Endodermal cell (in vitro differentiated cells): ENCODE measurements at regions not wholly inside any gene's neighbourhood (a gene's known extent, or its start where the extent isn't known, plus 50 kb on each side); places are given as distances from the start of the nearest gene placed in this dataset.

Experiments
- DNase-seq: peaks from one replicate; pipeline ENCODE4 v3.0.0-alpha.2; 2017
- H3K27ac ChIP-seq: 2 replicates; pipeline ENCODE4 v1.5.1; 2013; ENCODE audit warnings: mild to moderate bottlenecking, low read depth, low read length, moderate library complexity
- H3K27me3 ChIP-seq: 2 replicates; pipeline ENCODE4 v1.6.1; 2013; ENCODE audit warnings: mild to moderate bottlenecking, low read length, moderate library complexity; ENCODE audit not compliant: insufficient read depth, control insufficient read depth, poor library complexity, severe bottlenecking
- H3K36me3 ChIP-seq: 2 replicates; pipeline ENCODE4 v1.7.0; 2013; ENCODE audit warnings: mild to moderate bottlenecking, low read length, moderate library complexity; ENCODE audit not compliant: control insufficient read depth, insufficient read depth
- H3K4me1 ChIP-seq: one replicate; pipeline ENCODE4 v1.7.0; 2013; ENCODE audit warnings: low read length; ENCODE audit not compliant: control insufficient read depth, insufficient read depth
- H3K4me3 ChIP-seq: 2 replicates; pipeline ENCODE4 v1.5.1; 2013; ENCODE audit warnings: mild to moderate bottlenecking, low read length, moderate library complexity
- H3K9ac ChIP-seq: 2 replicates; pipeline ENCODE4 v1.6.1; 2013; ENCODE audit warnings: mild to moderate bottlenecking, low read length, moderate library complexity; ENCODE audit not compliant: poor library complexity, severe bottlenecking; ENCODE audit errors: extremely low read depth
- H3K9me3 ChIP-seq: 2 replicates; pipeline ENCODE4 v1.6.1; 2013; ENCODE audit warnings: mild to moderate bottlenecking, low read length, moderate library complexity; ENCODE audit not compliant: control insufficient read depth
- H3K27ac Mint-ChIP-seq: 2 replicates; pipeline ENCODE4 v1.8.0; 2020; ENCODE audit warnings: mixed read lengths
- H3K27me3 Mint-ChIP-seq: 2 replicates; pipeline ENCODE4 v1.8.0; 2021; ENCODE audit warnings: mild to moderate bottlenecking, mixed read lengths; ENCODE audit not compliant: insufficient read depth
- H3K36me3 Mint-ChIP-seq: 2 replicates; pipeline ENCODE4 v1.8.0; 2020; ENCODE audit warnings: low read depth, mixed read lengths
- H3K4me1 Mint-ChIP-seq: 2 replicates; pipeline ENCODE4 v1.8.0; 2020; ENCODE audit warnings: mixed read lengths
- H3K4me3 Mint-ChIP-seq: 2 replicates; pipeline ENCODE4 v1.8.0; 2020; ENCODE audit warnings: mild to moderate bottlenecking, moderate library complexity, mixed read lengths
- H3K9me3 Mint-ChIP-seq: 2 replicates; pipeline ENCODE4 v1.8.0; 2020; ENCODE audit warnings: mild to moderate bottlenecking, mixed read lengths
- CTCF ChIP-seq: fragments of 200-600 bp; sonication (generic); conservative IDR thresholded peaks from 2 replicates; pipeline ENCODE4 v1.5.0; 2021; ENCODE audit warnings: antibody characterized with exemption, mild to moderate bottlenecking
- WGBS, 2 experiments: methylation state at CpG; one replicate each; pipeline versions ENCODE4 v1.1.5 to v1.1.7; 2013; ENCODE audit warnings: missing lambda C conversion rate in 2 of 2, mixed read lengths in 1 of 2; ENCODE audit not compliant: insufficient coverage in 1 of 2, insufficient read length in 1 of 2; 5-methylcytosine and 5-hydroxymethylcytosine counted together

- Mint-ChIP-seq H3K4me3 (no peak overlapping the region), H3K4me1 (no peaks in the 10 kb centered on the region), H3K27ac (no peak overlapping the region), H3K9me3 (peaks cover 3% of the 10 kb centered on the region), H3K36me3 (no peaks in the 10 kb centered on the region), H3K27me3 (no peaks in the 10 kb centered on the region)
- Histone ChIP-seq H3K4me1 (no peaks in the 10 kb centered on the region), H3K27me3 (no peaks in the 10 kb centered on the region), H3K9ac (no peak overlapping the region), H3K36me3 (no peaks in the 10 kb centered on the region), H3K27ac (no peak overlapping the region), H3K4me3 (no peak overlapping the region), H3K9me3 (no peaks in the 10 kb centered on the region)
- DNase-seq, result no peak
- 88 to 93% methylated on average over 3 to 7 of the region's 7 CpGs for WGBS, 2 experiments
- TF ChIP-seq CTCF, result no peak
These were observed 659.8 kb downstream of the TLE4 start for GRCh38 chr9:80231318-80232236.

GRCh38 chr9:80223897-80224296, 652.1 kb downstream of the TLE4 start:
- Mint-ChIP-seq H3K27ac (no peak overlapping the region), H3K36me3 (no peaks in the 10 kb centered on the region), H3K27me3 (no peaks in the 10 kb centered on the region), H3K9me3 (peaks cover 8% of the 10 kb centered on the region), H3K4me1 (no peaks in the 10 kb centered on the region), H3K4me3 (no peak overlapping the region)
- no peaks in the 10 kb centered on the region for H3K27me3 ChIP-seq
- no peaks in the 10 kb centered on the region for H3K4me1 ChIP-seq
- no peaks in the 10 kb centered on the region for H3K36me3 ChIP-seq
- 96 to 100% methylated on average over 1 of the region's 1 CpG for WGBS, 2 experiments
- TF ChIP-seq CTCF, result no peak
- H3K9me3 ChIP-seq, result no peaks in the 10 kb centered on the region
- H3K4me3 ChIP-seq, result no peak overlapping the region
- no peak for DNase-seq
- H3K27ac ChIP-seq, result no peak overlapping the region
- no peak overlapping the region for H3K9ac ChIP-seq

- no peak for DNase-seq
- 88 to 100% methylated on average over 1 to 2 of the region's 3 CpGs for WGBS, 2 experiments
- Histone ChIP-seq H3K36me3 (no peaks in the 10 kb centered on the region), H3K9me3 (no peaks in the 10 kb centered on the region), H3K4me1 (no peaks in the 10 kb centered on the region), H3K27ac (no peak overlapping the region), H3K9ac (no peak overlapping the region), H3K4me3 (no peak overlapping the region), H3K27me3 (no peaks in the 10 kb centered on the region)
- TF ChIP-seq CTCF, result no peak
- no peaks in the 10 kb centered on the region for H3K27me3 Mint-ChIP-seq
- no peak overlapping the region for H3K27ac Mint-ChIP-seq
- no peaks in the 10 kb centered on the region for H3K36me3 Mint-ChIP-seq
- peaks cover 8% of the 10 kb centered on the region for H3K9me3 Mint-ChIP-seq
- H3K4me1 Mint-ChIP-seq, result no peaks in the 10 kb centered on the region
- no peak overlapping the region for H3K4me3 Mint-ChIP-seq
These were observed 650.9 kb downstream of the TLE4 start for GRCh38 chr9:80222466-80223169.
